ENCODE measurements at regions not wholly inside any gene's neighbourhood (a gene's known extent, or its start where the extent isn't known, plus 50 kb on each side); places are given as distances from the start of the nearest gene placed in this dataset.

- no peak for TF ChIP-seq CTCF (IDR thresholded peaks at IDR 0.05; ENCODE audit: borderline replicate concordance, extremely low read depth, low read length, poor library complexity, severe bottlenecking)
- no peak for TF ChIP-seq EZH2 (IDR thresholded peaks at IDR 0.05; ENCODE audit: borderline replicate concordance, low read depth, low read length, severe bottlenecking)
Observed at GRCh38 chr20:17884307-17885003, 84.1 kb downstream of the SNX5 start.

All from DND-41 (cell line).